ENCODE measurements at regions not wholly inside any gene's neighbourhood (a gene's known extent, or its start where the extent isn't known, plus 50 kb on each side); places are given as distances from the start of the nearest gene placed in this dataset.

- TF ChIP-seq, protein P1, sequence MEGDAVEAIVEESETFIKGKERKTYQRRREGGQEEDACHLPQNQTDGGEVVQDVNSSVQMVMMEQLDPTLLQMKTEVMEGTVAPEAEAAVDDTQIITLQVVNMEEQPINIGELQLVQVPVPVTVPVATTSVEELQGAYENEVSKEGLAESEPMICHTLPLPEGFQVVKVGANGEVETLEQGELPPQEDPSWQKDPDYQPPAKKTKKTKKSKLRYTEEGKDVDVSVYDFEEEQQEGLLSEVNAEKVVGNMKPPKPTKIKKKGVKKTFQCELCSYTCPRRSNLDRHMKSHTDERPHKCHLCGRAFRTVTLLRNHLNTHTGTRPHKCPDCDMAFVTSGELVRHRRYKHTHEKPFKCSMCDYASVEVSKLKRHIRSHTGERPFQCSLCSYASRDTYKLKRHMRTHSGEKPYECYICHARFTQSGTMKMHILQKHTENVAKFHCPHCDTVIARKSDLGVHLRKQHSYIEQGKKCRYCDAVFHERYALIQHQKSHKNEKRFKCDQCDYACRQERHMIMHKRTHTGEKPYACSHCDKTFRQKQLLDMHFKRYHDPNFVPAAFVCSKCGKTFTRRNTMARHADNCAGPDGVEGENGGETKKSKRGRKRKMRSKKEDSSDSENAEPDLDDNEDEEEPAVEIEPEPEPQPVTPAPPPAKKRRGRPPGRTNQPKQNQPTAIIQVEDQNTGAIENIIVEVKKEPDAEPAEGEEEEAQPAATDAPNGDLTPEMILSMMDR (conservative IDR thresholded peaks at IDR 0.05): no peak
- no peak for TF ChIP-seq ZFX (IDR thresholded peaks at IDR 0.05)
These were observed 108.3 kb upstream of the CDK6 start for GRCh38 chr7:92944633-92945032.
